H1 (cell line): ENCODE measurements at regions not wholly inside any gene's neighbourhood (a gene's known extent, or its start where the extent isn't known, plus 50 kb on each side); places are given as distances from the start of the nearest gene placed in this dataset.

ENCODE experiments used
- CTCF ChIA-PET: fragments of 300-600 bp; sonication (Branson Sonifier 250); formaldehyde crosslinking; loops from one replicate; lab custom pipeline; 2021; ENCODE audit not compliant: partially characterized antibody; lab: Charles Lee
- POLR2A ChIA-PET: fragments of 300-600 bp; sonication (Branson Sonifier 250); formaldehyde crosslinking; loops from one replicate; lab custom pipeline; 2021; ENCODE audit warnings: inconsistent platforms; ENCODE audit not compliant: partially characterized antibody; lab: Charles Lee
- DNase-seq, 2 experiments: peaks; one replicate each; pipeline versions ENCODE4 v3.0.0 to v3.0.0-alpha.2; 2010 to 2022; ENCODE audit warnings: low spot score in 2 of 2, low read depth in 1 of 2, mixed read lengths in 1 of 2
- FAIRE-seq: peaks from 2 replicates; lab custom pipeline; 2011; peaks lifted over from hg19 to GRCh38; lab: Jason Lieb, UNC
- H2AFZ ChIP-seq: 2 replicates; pipeline ENCODE4 v1.8.1; 2012; ENCODE audit warnings: low read length, inconsistent platforms
- H2AK5ac ChIP-seq: 2 replicates; pipeline ENCODE4 v1.6.1; 2013; ENCODE audit warnings: low read depth, low read length
- H2BK120ac ChIP-seq: replicated peaks from 2 replicates; pipeline ENCODE3; 2013; ENCODE audit warnings: low read depth, low read length, inconsistent platforms
- H2BK12ac ChIP-seq: 2 replicates; pipeline ENCODE4 v1.6.1; 2013; ENCODE audit warnings: low read depth, low read length
- H2BK15ac ChIP-seq: 2 replicates; pipeline ENCODE4 v1.6.1; 2013; ENCODE audit warnings: low read length
- H2BK20ac ChIP-seq: 2 replicates; pipeline ENCODE4 v1.6.1; 2013; ENCODE audit warnings: low read length
- H2BK5ac ChIP-seq: 2 replicates; pipeline ENCODE4 v1.6.1; 2013; ENCODE audit warnings: low read depth, low read length
- H3K14ac ChIP-seq: 2 replicates; pipeline ENCODE4 v1.6.1; 2013; ENCODE audit warnings: inconsistent platforms; ENCODE audit not compliant: insufficient read length
- H3K18ac ChIP-seq: 2 replicates; pipeline ENCODE4 v1.6.1; 2013; ENCODE audit warnings: low read length; ENCODE audit errors: extremely low read depth
- H3K23ac ChIP-seq: 2 replicates; pipeline ENCODE4 v1.6.1; 2013; ENCODE audit warnings: inconsistent platforms; ENCODE audit not compliant: insufficient read length
- H3K23me2 ChIP-seq: 2 replicates; pipeline ENCODE4 v1.6.1; 2013; ENCODE audit warnings: low read depth, low read length
- H3K27ac ChIP-seq: 2 replicates; pipeline ENCODE4 v1.6.1; 2011; ENCODE audit warnings: low read depth, low read length, inconsistent platforms
- H3K27me3 ChIP-seq, 4 experiments: replicated peaks in 1 of 4; 1 replicate in 1 of 4; 2 replicates in 3 of 4; pipeline versions ENCODE4 v1.6.1 to v1.8.1; 2011 to 2013; ENCODE audit warnings: low read length in 3 of 4, mild to moderate bottlenecking in 3 of 4, inconsistent platforms in 2 of 4, mixed read lengths in 2 of 4, moderate library complexity in 1 of 4; ENCODE audit not compliant: control insufficient read depth in 3 of 4, insufficient read depth in 3 of 4; ENCODE audit errors: extremely low read depth in 1 of 4
- H3K36me3 ChIP-seq, 4 experiments: 2 replicates each; pipeline versions ENCODE4 v1.6.1 to v1.8.1; 2011 to 2013; ENCODE audit warnings: mild to moderate bottlenecking in 4 of 4, low read length in 3 of 4, moderate library complexity in 2 of 4, control low read depth in 1 of 4, inconsistent platforms in 1 of 4; ENCODE audit not compliant: insufficient read depth in 4 of 4, control insufficient read depth in 2 of 4
- H3K4ac ChIP-seq: replicated peaks from 2 replicates; pipeline ENCODE3; 2013; ENCODE audit warnings: low read length, low read depth, mixed read lengths, inconsistent platforms; ENCODE audit not compliant: insufficient read length
- H3K4me1 ChIP-seq, 4 experiments: replicated peaks in 1 of 4; 1 replicate in 1 of 4; 2 replicates in 3 of 4; pipeline versions ENCODE4 v1.6.1 to v1.8.1; 2011 to 2013; ENCODE audit warnings: low read length in 3 of 4, inconsistent platforms in 2 of 4, mixed read lengths in 1 of 4; ENCODE audit not compliant: insufficient read depth in 4 of 4, control insufficient read depth in 3 of 4
- H3K4me2 ChIP-seq, 2 experiments: 2 replicates each; pipeline versions ENCODE4 v1.6.1 to v1.8.1; 2011 to 2013; ENCODE audit warnings: low read depth in 2 of 2, low read length in 2 of 2, control low read depth in 1 of 2, inconsistent platforms in 1 of 2, mild to moderate bottlenecking in 1 of 2; ENCODE audit not compliant: insufficient read depth in 1 of 2
- H3K4me3 ChIP-seq, 4 experiments: fragments of 200-600, 300-600 bp in 1 of 4; sonication (generic), shearing (Covaris generic), sonication (Bioruptor Twin) in 1 of 4; 2 replicates each; pipeline versions ENCODE4 v1.5.1 to v1.8.1; 2011 to 2016; ENCODE audit warnings: low read length in 4 of 4, low read depth in 3 of 4, control low read depth in 2 of 4, inconsistent platforms in 2 of 4, mild to moderate bottlenecking in 2 of 4, mixed read lengths in 1 of 4, moderate library complexity in 1 of 4; ENCODE audit not compliant: insufficient read depth in 2 of 4; ENCODE audit errors: extremely low read depth in 1 of 4
- H3K56ac ChIP-seq: replicated peaks from 2 replicates; pipeline ENCODE3; 2013; ENCODE audit warnings: low read depth, mild to moderate bottlenecking, mixed read lengths, low read length, inconsistent platforms; ENCODE audit not compliant: insufficient read length
- H3K79me1 ChIP-seq: 2 replicates; pipeline ENCODE4 v1.6.1; 2013; ENCODE audit warnings: low read depth, low read length, control low read depth
- H3K79me2 ChIP-seq, 2 experiments: 2 replicates each; pipeline versions ENCODE4 v1.6.1 to v1.8.1; 2012 to 2013; ENCODE audit warnings: low read length in 2 of 2, mild to moderate bottlenecking in 2 of 2, inconsistent platforms in 1 of 2; ENCODE audit not compliant: insufficient read depth in 2 of 2, control insufficient read depth in 1 of 2
- H3K9ac ChIP-seq, 4 experiments: replicated peaks in 1 of 4; 1 replicate in 1 of 4; 2 replicates in 3 of 4; pipeline versions ENCODE4 v1.6.1 to v1.8.1; 2011 to 2013; ENCODE audit warnings: low read depth in 3 of 4, low read length in 3 of 4, control low read depth in 2 of 4, mild to moderate bottlenecking in 2 of 4, moderate library complexity in 2 of 4, inconsistent platforms in 1 of 4; ENCODE audit errors: extremely low read depth in 1 of 4
- H3K9me3 ChIP-seq, 2 experiments: 2 replicates each; pipeline versions ENCODE4 v1.6.1 to v1.8.1; 2012 to 2013; ENCODE audit warnings: mild to moderate bottlenecking in 2 of 2, moderate library complexity in 2 of 2, control low read depth in 1 of 2, inconsistent platforms in 1 of 2, low read depth in 1 of 2, low read length in 1 of 2, mixed read lengths in 1 of 2; ENCODE audit not compliant: insufficient read depth in 2 of 2
- H4K20me1 ChIP-seq, 2 experiments: replicated peaks in 1 of 2; 2 replicates each; pipeline versions ENCODE3 to v1.8.1; 2011 to 2013; ENCODE audit warnings: inconsistent platforms in 2 of 2, low read length in 2 of 2, mild to moderate bottlenecking in 1 of 2; ENCODE audit not compliant: insufficient read depth in 2 of 2, control insufficient read depth in 1 of 2
- H4K5ac ChIP-seq: 2 replicates; pipeline ENCODE4 v1.6.1; 2013; ENCODE audit warnings: low read length, low read depth, mixed read lengths, inconsistent platforms; ENCODE audit not compliant: insufficient read length
- H4K8ac ChIP-seq: 2 replicates; pipeline ENCODE4 v1.8.0; 2013; ENCODE audit warnings: mild to moderate bottlenecking, moderate library complexity, low read length, inconsistent platforms; ENCODE audit not compliant: insufficient read depth; ENCODE audit errors: extremely low read depth
- H4K91ac ChIP-seq: replicated peaks from 2 replicates; pipeline ENCODE3; 2013; ENCODE audit warnings: low read length, mixed read lengths, inconsistent platforms; ENCODE audit not compliant: insufficient read length
- ATF3 ChIP-seq: IDR thresholded peaks from 2 replicates; pipeline ENCODE4 v1.6.1; 2011; ENCODE audit warnings: low read depth, mild to moderate bottlenecking, low read length; ENCODE audit not compliant: insufficient read depth
- BCL11A ChIP-seq, 2 experiments: IDR thresholded peaks; one replicate each; pipeline ENCODE4 v1.6.1; 2011; ENCODE audit warnings: low read depth in 2 of 2, low read length in 2 of 2, mild to moderate bottlenecking in 2 of 2
- CHD2 ChIP-seq: IDR thresholded peaks from 2 replicates; pipeline ENCODE4 v1.6.1; 2012; ENCODE audit warnings: low read length, improper control_type of control experiment
- CTCF ChIP-seq, 3 experiments: IDR thresholded peaks; 1 replicate in 2 of 3; 2 replicates in 1 of 3; pipeline versions ENCODE4 v1.5.1 to v1.6.1; 2011; ENCODE audit warnings: low read length in 3 of 3, mild to moderate bottlenecking in 3 of 3, inconsistent platforms in 2 of 3, low read depth in 1 of 3, moderate library complexity in 1 of 3; ENCODE audit not compliant: insufficient read depth in 1 of 3; ENCODE audit errors: control extremely low read depth in 1 of 3
- HDAC2 ChIP-seq, 2 experiments: fragments of 300-600 bp in 1 of 2; sonication (generic) in 1 of 2; IDR thresholded peaks; 2 replicates each; pipeline ENCODE4 v1.6.1; 2011 to 2012; ENCODE audit warnings: low read depth in 2 of 2, low read length in 2 of 2, mild to moderate bottlenecking in 2 of 2, moderate library complexity in 2 of 2, borderline replicate concordance in 1 of 2, inconsistent platforms in 1 of 2
- RBBP5 ChIP-seq: IDR thresholded peaks from 2 replicates; pipeline ENCODE4 v1.7.1; 2012; ENCODE audit warnings: low read depth, mild to moderate bottlenecking, inconsistent platforms, low read length, moderate library complexity, borderline replicate concordance
- RFX5 ChIP-seq: IDR thresholded peaks from 2 replicates; pipeline ENCODE4 v1.6.1; 2011; ENCODE audit warnings: low read depth, low read length, improper control_type of control experiment, borderline replicate concordance
- RXRA ChIP-seq: IDR thresholded peaks from 2 replicates; pipeline ENCODE4 v1.6.1; 2011; ENCODE audit warnings: low read depth, mild to moderate bottlenecking, low read length, moderate library complexity; ENCODE audit not compliant: insufficient read depth
- TAF1 ChIP-seq: IDR thresholded peaks from 2 replicates; pipeline ENCODE4 v1.6.1; 2011; ENCODE audit warnings: mild to moderate bottlenecking, low read depth, low read length
- TCF12 ChIP-seq: IDR thresholded peaks from 2 replicates; pipeline ENCODE4 v1.6.1; 2011; ENCODE audit warnings: low read depth, mild to moderate bottlenecking, low read length
- WGBS, 2 experiments: shearing (Covaris generic) in 1 of 2; methylation state at CpG; one replicate each; pipeline versions ENCODE4 v1.1.6 to v1.1.7; 2013 to 2015; ENCODE audit warnings: low lambda C conversion rate in 2 of 2, mixed read lengths in 2 of 2, inconsistent platforms in 1 of 2, low coverage in 1 of 2, missing lambda C conversion rate in 1 of 2; ENCODE audit not compliant: insufficient replicate concordance in 2 of 2, insufficient coverage in 1 of 2, insufficient read length in 1 of 2; ENCODE audit errors: extremely low coverage in 1 of 2, missing lambda C conversion rate in 1 of 2; 5-methylcytosine and 5-hydroxymethylcytosine counted together
- TF ChIP-seq, protein P1 (sequence below): IDR thresholded peaks from 2 replicates; pipeline ENCODE4 v1.6.1; 2012; ENCODE audit warnings: inconsistent platforms

DNA sequence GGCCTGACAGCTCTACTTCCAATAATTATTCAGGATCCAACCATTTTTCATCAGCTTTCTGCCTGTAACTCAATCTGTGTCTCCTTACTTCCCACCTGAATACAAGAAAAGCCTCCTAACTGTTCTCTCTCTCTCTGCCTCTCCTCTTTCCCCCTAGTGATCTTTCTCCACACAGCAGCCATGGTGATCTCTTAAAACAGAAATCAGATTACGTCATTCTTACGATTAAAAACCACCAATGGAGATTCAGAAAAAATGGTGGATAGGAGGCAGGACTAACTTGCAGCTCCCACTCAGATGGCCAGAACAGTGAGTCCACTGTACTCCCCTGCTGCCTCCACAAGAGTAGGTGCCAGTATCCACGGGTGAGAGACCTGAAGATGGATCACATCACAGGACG lies 431.7 kb downstream of the MBD2 start:
- Histone ChIP-seq H3K4me2 (no peak overlapping the region), H3K9ac (no peak overlapping the region), H3K4me3 (no peak overlapping the region), H3K79me1 (no peaks in the 10 kb centered on the region), H4K8ac (no peak overlapping the region), H2BK5ac (no peak overlapping the region), H3K79me2 (no peaks in the 10 kb centered on the region), H2BK12ac (no peak overlapping the region), H2AK5ac (no peak overlapping the region), H2BK20ac (no peak overlapping the region), H3K14ac (no peak overlapping the region), H3K23me2 (no peaks in the 10 kb centered on the region), H2BK120ac (no peak overlapping the region), H3K4ac (no peak overlapping the region), H2AFZ (no peak overlapping the region), H3K4me1 (no peaks in the 10 kb centered on the region), H4K20me1 (no peaks in the 10 kb centered on the region), H3K9me3 (no peaks in the 10 kb centered on the region), H4K5ac (no peak overlapping the region), H3K23ac (no peak overlapping the region), H4K91ac (no peak overlapping the region), H3K27me3 (no peaks in the 10 kb centered on the region), H3K27ac (no peak overlapping the region), H3K36me3 (no peaks in the 10 kb centered on the region), H2BK15ac (no peak overlapping the region), H3K56ac (no peak overlapping the region), H3K18ac (no peak overlapping the region)
- WGBS, 2 experiments, result 93% methylated on average over 4 of the region's 4 CpGs; no CpG with 5 or more reads in 1 of the 2 experiments
- POLR2A ChIA-PET, result no interaction called here
- DNase-seq (no peak), FAIRE-seq (no peak)
- CTCF ChIA-PET, result interaction anchor here (0.6 kb wide), 1 partner anchor 15 kb away, joined by 3 read pairs; no protein-coding TSS in a partner anchor
- TF ChIP-seq RXRA (no peak), BCL11A (IDR thresholded peaks at IDR 0.05; ENCODE audit: low read depth in 2 of 2, low read length in 2 of 2) (no peak), RFX5 (no peak), TAF1 (no peak), RBBP5 (no peak), TCF12 (no peak), CHD2 (no peak), ATF3 (no peak), HDAC2 (IDR thresholded peaks at IDR 0.05; ENCODE audit: borderline replicate concordance in 1 of 2, low read depth in 2 of 2, low read length in 2 of 2) (no peak), CTCF (IDR thresholded peaks at IDR 0.05; ENCODE audit: control extremely low read depth in 1 of 3, insufficient read depth in 1 of 3, low read depth in 1 of 3, low read length in 3 of 3) (no peak)
- TF ChIP-seq, protein P1, sequence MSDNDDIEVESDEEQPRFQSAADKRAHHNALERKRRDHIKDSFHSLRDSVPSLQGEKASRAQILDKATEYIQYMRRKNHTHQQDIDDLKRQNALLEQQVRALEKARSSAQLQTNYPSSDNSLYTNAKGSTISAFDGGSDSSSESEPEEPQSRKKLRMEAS, result no peak
